Prostate gland (tissue), 2 donors: ENCODE measurements at regions not wholly inside any gene's neighbourhood (a gene's known extent, or its start where the extent isn't known, plus 50 kb on each side); places are given as distances from the start of the nearest gene placed in this dataset.

Source experiments
- CTCF ChIP-seq, 4 experiments: fragments of 200-600 bp in 2 of 4; fragments of 450-650 bp in 2 of 4; sonication (generic) in 2 of 4; IDR thresholded peaks; 1 replicate in 3 of 4; 2 replicates in 1 of 4; pipeline ENCODE4 v1.5.1; 2016 to 2019; ENCODE audit warnings: antibody characterized with exemption in 4 of 4, mild to moderate bottlenecking in 2 of 4, moderate library complexity in 2 of 4
- POLR2A ChIP-seq: fragments of 450-650 bp; IDR thresholded peaks from one replicate; pipeline ENCODE4 v1.6.1; 2016; ENCODE audit warnings: antibody characterized with exemption, mild to moderate bottlenecking

GRCh38 chr13:46479283-46479682 lies 73.7 kb upstream of the LRCH1 start:
- TF ChIP-seq POLR2A (no peak), CTCF (IDR thresholded peaks at IDR 0.05) (no peak)
